HG03342 (cell line): ENCODE measurements at regions not wholly inside any gene's neighbourhood (a gene's known extent, or its start where the extent isn't known, plus 50 kb on each side); places are given as distances from the start of the nearest gene placed in this dataset.
"Not testable (repeated sequence)": the region's sequence is repeated elsewhere in the genome, so short reads cannot be mapped to it uniquely, and the experiment has no call there.

ENCODE experiments used
- ATAC-seq: cut with Tn5 transposase; IDR thresholded peaks from one replicate; pipeline ENCODE4 v1.9.1; 2021; ENCODE audit warnings: mild to moderate bottlenecking, moderate library complexity; ENCODE audit not compliant: unreplicated experiment

DNA sequence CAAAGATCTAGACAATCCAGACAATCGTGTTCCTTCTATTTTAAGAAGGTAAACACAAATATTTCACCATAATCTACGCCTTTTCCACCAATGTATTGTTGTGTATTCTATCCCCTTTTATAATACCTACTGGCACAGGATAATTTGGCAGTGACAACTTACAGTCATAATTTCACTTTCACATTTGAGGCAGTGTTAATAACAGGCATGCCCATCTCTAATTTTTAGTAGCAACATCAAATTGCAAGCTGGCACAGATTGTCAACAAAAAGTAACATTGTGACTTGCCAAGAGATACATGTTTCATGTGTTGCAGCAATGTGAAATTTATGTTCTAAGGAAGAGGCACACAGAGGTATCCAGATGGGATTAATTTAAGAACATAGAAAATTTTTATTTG lies 912.5 kb upstream of the PABPC4L start:
- ATAC-seq = no peak

DNA sequence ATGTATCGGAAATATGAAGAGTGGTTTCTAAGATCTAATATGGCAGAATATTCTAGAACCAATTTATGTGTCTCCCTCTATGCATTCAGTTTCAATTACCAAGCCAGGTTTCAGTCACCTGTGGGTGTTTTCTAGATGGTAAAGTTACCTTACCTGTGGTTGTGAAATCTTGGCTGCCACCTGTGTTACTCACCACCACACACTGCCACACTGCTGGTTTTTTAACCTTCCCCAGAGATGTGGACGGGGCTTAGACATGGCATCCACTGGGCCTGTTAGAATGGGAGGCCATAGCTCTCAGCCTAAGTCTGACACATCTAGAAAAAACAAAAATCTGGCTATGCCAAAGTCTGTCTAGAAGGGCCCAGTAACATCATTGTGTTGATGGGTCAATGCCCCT lies 896.5 kb upstream of the PABPC4L start:
- ATAC-seq = no peak

DNA sequence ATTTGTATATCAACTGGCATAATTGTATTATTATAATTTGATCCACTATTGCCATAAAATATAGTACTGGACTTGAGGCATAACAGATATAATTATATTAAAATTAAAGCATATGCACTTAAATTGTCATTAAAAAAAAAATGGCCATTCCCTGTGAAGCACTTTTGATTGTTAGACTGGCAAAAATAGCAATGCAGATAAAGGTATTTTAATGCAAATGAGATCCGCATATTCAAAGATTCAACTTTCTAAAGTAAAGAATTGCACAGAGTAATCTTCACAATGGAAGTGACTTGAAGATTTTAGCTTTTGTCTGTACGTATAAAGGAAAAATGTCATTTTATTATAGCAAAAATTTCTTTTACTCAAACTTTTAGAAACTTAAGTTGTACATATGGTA lies 871.8 kb upstream of the PABPC4L start:
- ATAC-seq = no peak

DNA sequence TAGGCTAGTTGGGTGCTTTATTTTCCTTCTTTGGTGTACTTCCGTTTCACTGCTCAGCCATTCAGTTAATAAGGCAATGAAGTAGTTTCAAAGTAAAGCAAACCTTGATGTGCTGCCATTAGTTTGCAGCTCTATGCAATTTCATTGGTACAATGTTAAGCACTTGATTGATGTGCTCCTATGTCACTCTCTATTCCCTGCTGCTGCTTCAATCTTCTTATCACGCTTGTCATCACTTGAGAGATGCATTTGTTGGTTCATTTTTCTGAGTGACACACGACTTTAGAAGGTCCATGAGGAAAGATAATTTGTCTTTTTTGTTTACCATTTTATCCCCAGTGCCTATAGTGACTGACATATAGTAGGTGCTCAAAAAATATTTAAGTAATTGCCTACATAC lies 871.0 kb upstream of the PABPC4L start:
- ATAC-seq = no peak

DNA sequence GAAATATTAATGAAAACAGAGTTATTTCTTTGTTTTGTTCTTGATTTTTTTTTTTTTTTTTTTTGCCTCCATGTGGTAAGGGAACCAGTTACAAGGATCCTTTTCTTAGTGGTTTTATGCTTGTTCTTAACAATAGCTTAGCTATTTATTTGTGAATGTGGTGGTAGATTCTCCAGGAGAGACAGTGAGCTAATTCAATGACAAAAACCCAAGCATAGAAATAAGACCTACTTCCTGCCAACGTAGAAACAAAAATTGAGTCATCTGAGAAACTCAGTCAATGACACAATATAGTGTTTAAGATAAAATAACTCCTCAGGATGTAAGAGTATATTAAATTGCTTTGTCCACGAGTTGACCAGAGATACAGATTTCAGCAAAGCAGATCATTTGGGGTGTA lies 863.8 kb upstream of the PABPC4L start:
- no peak for ATAC-seq

DNA sequence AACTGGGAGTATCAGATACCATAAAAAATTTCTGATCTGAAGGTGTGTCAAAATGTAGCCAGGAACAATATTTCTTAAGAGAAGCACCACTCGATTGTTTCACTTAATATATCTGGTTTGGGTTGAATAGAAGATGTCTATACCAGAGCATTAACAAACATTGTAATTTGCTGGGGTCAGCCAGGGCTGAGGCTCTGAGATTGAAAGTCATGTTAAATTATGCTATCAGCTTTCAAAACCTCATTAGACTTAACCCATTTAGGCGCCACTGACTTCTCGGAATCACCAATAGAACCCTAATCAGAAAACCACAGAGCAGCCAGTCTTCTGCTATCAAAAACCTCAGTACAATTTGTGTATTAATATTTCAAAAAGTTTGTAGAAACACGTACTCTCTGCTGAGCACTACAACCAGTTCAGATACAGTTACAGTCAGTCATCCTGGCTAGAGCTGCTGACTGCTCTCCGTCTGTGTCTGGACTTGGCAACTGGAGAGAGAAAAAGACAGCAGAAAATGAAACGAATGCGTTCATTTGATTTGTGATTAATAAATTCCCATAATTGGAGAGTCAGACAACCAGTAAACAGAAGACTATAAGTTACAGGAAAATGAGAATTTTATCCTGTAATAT lies 848.6 kb upstream of the PABPC4L start:
- no peak for ATAC-seq

DNA sequence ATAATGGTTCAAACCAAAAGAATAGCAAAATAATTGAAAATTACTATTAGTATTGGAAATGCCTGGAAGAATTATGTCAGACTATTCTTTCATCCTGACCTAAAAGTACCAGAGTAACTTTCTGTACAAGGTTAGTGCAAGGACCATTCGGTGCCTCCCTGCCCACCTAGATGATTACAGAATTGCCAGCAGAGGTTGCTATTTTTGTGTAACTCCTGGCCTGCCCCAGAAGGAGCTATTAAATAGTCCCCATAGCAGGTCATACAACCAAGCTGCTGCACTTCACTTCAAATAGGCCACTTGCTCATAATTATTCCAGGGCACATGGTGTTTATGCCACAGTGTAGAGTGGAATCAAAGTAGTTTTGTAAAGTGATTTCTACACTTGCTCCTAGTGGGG lies 831.1 kb upstream of the PABPC4L start:
- ATAC-seq = no peak

DNA sequence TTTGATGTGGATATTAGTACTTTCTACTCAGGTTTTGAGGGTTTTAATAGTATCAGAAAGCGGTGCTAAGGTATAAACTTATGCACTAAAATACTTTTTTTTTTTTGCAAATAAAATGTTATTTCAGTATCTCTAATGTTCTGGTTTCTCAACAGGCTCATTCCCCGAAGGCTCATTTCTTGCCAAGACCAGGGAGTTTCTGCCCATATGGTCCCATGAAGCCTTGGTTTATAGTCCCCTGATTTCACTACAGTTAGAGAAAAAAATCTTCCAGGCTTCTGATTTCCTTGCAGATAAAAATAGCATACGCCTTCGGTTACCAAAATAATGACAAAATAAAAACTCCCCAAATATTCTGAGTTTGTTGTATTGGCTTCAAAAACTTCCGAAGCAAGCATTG lies 814.2 kb upstream of the PABPC4L start:
- no peak for ATAC-seq

DNA sequence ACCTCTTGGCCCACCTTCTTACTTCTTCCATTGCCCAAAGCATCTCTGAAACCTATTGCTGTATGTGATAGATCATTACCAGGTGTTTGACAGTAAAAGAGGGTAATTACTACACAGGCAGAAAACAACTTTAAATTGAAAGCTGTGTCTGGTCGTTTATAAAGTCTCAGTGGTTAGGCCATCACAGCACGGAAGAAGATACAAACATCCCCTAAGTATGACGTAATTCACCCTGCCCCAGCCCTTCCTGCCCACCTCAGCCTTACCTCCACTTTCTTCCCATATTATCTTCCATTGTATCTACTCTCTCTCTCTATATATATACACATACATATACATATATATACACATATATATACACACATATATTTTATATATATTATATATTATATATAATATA lies 805.8 kb upstream of the PABPC4L start:
- ATAC-seq = no peak

DNA sequence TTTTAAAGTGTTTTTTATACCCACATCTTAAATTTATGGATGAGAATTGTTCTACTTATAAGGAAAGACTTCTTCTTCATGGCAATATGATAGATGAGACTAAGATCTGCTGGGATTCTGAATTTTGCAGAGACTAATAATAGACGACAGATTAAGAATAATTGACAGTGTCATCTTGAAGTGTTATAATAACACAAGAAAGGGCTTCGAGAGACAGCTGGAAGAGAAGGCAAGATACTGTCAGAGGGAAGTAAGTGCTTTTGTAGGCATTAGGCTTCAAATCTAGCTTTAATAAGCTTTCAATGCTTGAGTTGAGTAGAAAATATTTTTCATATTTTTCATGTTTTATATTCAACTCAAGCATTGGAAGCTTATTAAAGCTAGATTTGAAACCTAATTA lies 797.6 kb upstream of the PABPC4L start:
- no peak for ATAC-seq

DNA sequence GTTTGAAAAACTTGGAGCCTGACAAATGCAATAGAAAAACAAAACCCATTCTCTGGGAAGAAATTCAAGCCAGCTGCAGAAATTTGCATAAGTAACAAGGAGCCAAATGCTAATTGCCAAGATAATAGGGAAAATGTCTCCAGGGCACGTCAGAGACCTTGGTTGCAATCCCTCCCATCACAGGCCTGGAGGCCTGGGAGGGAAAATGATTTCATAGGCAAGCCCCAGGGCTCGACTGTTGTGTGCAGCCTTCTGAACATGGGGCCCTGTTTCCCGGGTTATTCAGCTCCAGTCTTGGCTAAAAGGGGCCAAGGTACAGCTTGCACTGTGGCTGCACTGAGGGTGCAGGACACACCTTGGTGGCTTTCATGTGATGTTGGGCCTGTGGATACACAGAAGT lies 760.4 kb upstream of the PABPC4L start:
- no peak for ATAC-seq

DNA sequence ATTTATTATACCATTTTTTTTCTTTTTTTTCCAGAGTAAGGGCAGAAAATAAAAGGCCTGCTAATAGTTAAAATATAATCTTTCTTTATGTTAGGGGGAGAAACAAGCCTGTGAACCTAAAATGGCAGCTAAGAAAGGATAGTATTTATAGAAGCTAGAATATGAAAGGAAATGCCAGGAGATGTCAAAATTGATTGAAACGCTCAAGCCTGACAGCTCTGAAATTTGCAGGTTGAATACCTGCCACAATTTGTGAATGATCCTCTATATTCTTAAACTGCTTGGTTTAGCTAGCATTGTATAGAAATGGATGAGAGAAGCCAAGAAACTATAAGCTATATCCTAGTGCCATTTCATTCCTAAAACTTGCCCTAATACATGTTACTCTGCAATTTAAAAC lies 757.3 kb upstream of the PABPC4L start:
- no peak for ATAC-seq

DNA sequence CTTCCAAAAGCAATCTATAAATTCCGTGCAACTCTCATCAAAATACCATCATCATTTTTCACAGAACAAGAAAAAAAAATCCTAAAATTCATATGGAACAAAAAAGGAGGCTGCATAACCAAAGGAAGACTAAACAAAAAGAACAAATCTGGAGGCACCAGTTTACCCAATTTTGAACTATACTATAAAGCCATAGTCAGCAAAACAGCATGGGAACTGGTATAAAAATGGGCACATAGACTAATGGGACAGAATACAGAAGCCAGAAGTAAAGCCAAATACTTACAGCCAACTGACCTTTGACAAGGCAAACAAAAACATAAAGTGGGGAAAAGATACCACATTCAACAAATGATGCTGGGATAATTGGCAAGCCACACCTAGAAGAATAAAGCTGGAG lies 753.5 kb upstream of the PABPC4L start:
- ATAC-seq = no peak

DNA sequence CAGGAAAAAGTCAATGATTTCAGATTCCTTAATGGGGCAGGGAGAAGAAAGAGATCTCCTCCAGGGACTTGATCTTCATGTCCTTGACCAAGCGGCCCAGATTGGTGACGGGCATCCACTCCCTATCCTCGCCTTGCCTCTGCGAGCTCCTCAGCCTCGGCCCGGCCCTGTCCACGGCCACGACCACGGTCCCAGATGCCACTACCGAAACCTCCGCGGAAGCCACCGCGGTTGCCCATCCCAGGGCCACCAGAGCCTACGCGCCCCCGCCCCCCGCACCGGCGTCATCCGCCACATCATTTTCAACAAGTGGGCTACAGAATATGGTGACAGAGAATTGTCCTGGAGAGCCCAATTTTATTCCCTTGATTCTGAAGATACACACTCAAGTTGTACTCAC lies 751.2 kb upstream of the PABPC4L start:
- ATAC-seq = no peak

DNA sequence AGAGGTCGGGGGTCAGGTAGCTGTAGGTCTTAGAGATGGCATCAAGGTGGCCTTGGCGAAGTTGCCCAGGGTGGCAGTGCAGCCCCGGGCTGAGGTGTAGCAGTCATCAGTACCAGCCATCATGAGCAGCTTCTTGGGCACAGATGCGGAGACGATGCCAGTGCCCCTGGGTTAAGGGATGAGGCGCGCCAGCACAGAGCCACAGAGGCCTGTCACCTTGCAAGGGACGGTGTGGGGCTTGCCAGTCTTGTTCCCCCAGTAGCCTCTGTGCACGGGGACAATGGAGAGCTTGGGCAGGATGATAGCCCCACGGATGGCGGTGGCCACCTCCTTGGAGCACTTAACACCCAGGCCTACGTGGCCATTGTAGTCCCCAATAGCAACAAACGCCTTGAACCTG lies 750.7 kb upstream of the PABPC4L start:
- ATAC-seq = no peak

DNA sequence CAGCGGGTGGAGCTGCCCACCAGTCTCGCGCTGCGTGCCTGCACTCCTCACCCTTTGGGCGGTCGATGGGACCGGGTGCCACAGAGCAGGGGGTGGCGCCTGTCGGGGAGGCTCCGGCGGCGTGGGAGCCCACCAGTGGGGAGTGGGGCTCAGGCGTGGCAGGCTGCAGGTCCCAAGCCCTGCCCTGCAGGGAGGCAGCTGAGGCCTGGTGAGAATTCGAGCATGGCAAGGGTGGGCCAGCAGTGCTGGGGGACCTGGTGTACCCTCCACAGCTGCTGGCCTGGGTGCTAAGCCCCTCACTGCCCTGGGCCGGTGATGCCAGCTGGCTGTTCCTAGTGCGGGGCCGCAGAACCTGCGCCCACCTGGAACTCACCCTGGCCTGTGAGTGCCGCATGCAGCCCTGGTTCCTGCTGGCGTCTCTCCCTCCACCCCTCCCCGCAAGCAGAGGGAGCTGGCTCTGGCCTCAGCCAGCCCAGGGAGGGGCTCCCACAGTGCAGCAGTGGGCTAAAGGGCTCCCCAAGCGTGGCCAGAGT lies 746.6 kb upstream of the PABPC4L start:
- ATAC-seq = no peak

DNA sequence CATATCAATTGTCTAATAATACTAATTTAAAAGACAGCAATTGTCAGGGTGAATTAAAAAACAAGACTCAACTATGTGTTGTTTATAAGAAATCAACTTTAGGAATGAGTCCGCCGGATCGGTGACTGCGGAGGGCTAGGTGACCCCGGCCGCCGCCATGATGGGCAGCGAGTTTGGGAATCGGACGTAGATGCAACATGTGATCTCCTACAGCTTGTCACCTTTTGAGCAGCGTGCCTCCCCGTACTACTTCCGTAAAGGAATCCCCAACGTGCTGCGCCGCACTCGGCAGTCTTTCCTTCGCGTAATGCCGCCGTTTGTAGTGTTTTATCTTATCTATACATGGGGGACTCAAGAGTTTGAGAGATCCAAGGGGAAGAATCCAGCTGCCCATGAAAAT lies 742.5 kb upstream of the PABPC4L start:
- ATAC-seq = no peak

DNA sequence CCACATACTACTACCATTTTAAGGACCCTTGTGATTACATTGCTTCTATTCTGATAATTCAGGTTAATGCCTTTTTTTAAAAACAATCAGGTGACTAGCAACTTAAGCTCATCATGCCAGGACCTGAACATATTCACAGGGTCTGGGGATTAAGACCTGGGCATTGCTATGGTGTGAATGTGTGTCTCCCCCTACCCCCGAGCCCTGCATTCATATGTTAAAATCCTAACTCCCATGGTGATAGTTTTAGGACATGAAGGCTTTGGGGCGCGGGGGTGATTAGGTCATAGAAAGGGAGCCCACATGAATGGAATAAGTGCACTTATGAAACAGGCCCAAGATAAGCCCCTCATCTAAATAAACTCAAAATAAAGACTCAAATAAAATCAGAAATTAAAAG lies 734.4 kb upstream of the PABPC4L start:
- no peak for ATAC-seq

DNA sequence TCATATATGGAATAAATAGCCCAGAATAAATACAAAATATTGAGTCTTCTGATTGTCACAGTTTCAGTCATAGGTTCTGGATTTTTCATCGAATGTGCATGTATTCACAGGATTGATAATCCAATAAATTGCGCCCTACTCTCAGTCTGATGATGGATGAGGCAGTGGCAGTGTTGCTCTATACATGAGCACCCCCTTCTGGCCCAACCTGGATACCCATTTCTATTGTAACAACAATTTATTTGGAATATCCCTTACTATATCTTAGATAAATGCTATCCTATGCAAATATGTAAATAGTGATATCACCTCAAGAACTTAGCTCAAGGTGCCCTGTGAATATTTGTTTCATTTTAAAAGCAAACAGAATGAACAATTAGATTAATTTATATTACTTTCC lies 733.7 kb upstream of the PABPC4L start:
- ATAC-seq = no peak

DNA sequence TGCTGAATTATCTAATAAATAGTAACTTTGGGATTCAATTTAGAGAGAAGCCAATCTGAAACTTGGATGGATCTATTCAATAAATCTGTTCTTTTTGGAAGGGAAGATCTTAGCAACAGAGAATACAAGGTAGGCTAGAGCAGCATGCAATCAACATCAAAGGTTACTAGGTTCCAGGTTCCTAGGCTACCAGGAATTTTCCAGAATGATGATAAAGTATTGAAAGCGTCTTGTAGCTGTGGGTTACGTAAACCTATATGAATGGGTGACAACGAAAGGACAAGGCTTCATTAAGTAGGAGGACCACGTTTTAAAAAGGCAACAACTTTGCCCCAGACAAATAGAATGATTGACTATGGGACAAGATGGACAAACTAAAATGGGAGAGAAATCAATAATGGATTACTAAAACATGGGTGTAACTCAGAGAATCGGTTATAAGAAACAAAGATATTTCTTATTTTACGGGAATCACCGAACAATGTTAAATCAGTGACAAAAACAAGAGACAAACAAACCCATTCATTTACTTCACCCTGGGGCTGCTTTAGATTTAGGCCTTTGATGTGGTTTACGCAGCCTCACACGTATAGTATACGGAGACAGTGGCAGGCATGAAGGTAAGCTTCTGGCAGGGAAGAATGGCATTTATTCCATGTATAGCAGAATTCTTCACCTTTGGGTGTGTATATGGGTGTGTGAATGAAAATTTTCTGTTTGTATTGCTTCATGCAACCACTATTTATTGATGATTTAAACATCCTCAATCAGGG lies 732.6 kb upstream of the PABPC4L start:
- no peak for ATAC-seq

DNA sequence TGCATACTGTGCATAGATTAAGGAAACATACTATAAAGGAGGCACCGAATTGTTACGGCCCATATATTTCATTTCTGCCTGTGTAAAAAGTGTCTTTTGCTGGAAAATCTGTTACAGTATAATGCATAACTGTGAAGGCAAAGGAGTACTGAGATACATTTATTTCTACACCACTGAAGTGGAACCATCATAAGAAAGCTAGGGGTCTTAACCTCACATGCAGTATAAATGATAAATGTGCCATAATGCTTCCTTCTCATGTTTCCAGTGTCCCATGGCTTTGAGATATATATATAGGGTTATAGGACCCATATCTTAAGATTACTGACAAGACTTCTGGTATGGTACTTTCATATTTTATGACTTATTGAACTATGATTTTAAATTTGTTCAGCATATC lies 713.8 kb upstream of the PABPC4L start:
- ATAC-seq = no peak

DNA sequence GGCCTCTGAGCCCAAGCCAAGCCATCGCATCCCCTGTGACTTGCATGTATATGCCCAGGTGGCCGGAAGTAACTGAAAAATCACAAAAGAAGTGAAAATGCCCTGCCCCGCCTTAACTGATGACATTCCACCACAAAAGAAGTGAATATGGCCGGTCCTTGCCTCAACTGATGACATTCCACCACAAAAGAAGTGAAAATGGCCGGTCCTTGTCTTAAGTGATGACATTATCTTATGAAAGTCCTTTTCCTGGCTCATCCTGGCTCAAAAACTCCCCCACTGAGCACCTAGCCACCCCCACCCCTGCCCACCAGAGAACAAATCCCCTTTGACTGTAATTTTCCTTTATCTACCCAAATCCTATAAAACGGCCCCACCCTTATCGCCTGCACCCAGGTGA lies 712.7 kb upstream of the PABPC4L start:
- ATAC-seq = not testable (repeated sequence)

DNA sequence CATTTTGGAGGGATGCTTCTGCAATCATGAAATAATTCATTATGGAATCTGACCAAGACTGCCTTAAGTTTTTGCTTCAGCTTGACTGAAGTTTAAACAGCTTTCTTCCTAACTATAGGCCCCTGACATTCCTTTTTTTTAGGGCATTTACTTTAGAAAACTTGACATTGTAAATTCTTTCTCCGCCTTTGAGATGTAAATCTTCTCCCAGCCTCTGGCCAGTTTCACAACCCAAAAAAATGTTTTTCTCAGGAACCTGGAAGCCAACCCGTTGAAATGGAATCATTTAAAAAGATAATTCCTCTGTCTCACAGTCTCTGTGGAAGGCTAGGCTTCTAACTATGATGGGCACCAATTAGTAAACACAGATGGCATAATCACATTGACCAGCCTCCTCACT lies 710.4 kb upstream of the PABPC4L start:
- ATAC-seq = no peak
